Endothelial cell of umbilical vein (primary cell): ENCODE measurements at regions not wholly inside any gene's neighbourhood (a gene's known extent, or its start where the extent isn't known, plus 50 kb on each side); places are given as distances from the start of the nearest gene placed in this dataset.

ENCODE experiments used
- BruUV-seq: library from RNA; stranded (reverse); fragments of 400-500 nt; replicated peaks from 2 replicates; lab custom pipeline; 2021; lab: Mats Ljungman, UMichigan
- CTCF ChIA-PET: fragments of 300-600, 350-600 bp; sonication (Branson Sonifier 250); formaldehyde crosslinking; loops from one replicate; lab custom pipeline; 2021; ENCODE audit warnings: antibody characterized with exemption, inconsistent platforms; lab: Charles Lee
- POLR2A ChIA-PET: fragments of 300-600, 350-600 bp; sonication (Branson Sonifier 250); formaldehyde crosslinking; loops from one replicate; lab custom pipeline; 2021; ENCODE audit warnings: antibody characterized with exemption, inconsistent platforms; lab: Charles Lee
- DNase-seq: peaks from one replicate; pipeline ENCODE4 v3.0.0-alpha.2; 2011; ENCODE audit warnings: low read depth, low spot score
- FAIRE-seq: peaks from 2 replicates; lab custom pipeline; 2011; peaks lifted over from hg19 to GRCh38; lab: Jason Lieb, UNC
- H2AFZ ChIP-seq: 2 replicates; pipeline ENCODE4 v1.6.0; 2012; ENCODE audit warnings: low read depth, low read length, control low read depth, inconsistent platforms
- H3K27ac ChIP-seq: 2 replicates; pipeline ENCODE4 v1.5.1; 2011; ENCODE audit warnings: low read depth, mild to moderate bottlenecking, control low read depth, low read length, moderate library complexity; ENCODE audit not compliant: insufficient read depth
- H3K27me3 ChIP-seq, 2 experiments: 2 replicates each; pipeline versions ENCODE4 v1.6.0 to v1.6.1; 2011; ENCODE audit warnings: low read length in 2 of 2, mixed read lengths in 1 of 2; ENCODE audit not compliant: control insufficient read depth in 2 of 2, insufficient read depth in 2 of 2
- H3K36me3 ChIP-seq, 2 experiments: 2 replicates in 1 of 2; 3 replicates in 1 of 2; pipeline ENCODE4 v1.5.1; 2011; ENCODE audit warnings: low read length in 2 of 2, mild to moderate bottlenecking in 1 of 2, moderate library complexity in 1 of 2; ENCODE audit not compliant: control insufficient read depth in 2 of 2, insufficient read depth in 2 of 2; ENCODE audit errors: extremely low read depth in 1 of 2
- H3K4me1 ChIP-seq: 3 replicates; pipeline ENCODE4 v1.5.1; 2011; ENCODE audit warnings: mild to moderate bottlenecking, low read length; ENCODE audit not compliant: control insufficient read depth, insufficient read depth; ENCODE audit errors: extremely low read depth
- H3K4me2 ChIP-seq: 2 replicates; pipeline ENCODE4 v1.6.1; 2011; ENCODE audit warnings: low read length, control low read depth, mixed read lengths; ENCODE audit not compliant: insufficient read depth
- H3K4me3 ChIP-seq, 3 experiments: fragments of 200-600 bp in 1 of 3; sonication (generic), shearing (Covaris generic) in 1 of 3; replicated peaks in 1 of 3; 2 replicates each; pipeline ENCODE4 v1.5.1; 2011 to 2016; ENCODE audit warnings: control low read depth in 3 of 3, low read length in 3 of 3, mild to moderate bottlenecking in 2 of 3, inconsistent platforms in 1 of 3, low read depth in 1 of 3, moderate library complexity in 1 of 3; ENCODE audit not compliant: insufficient read depth in 1 of 3
- H3K79me2 ChIP-seq: 2 replicates; pipeline ENCODE4 v1.6.0; 2012; ENCODE audit warnings: low read length, inconsistent platforms; ENCODE audit not compliant: control insufficient read depth, insufficient read depth
- H3K9ac ChIP-seq: replicated peaks from 2 replicates; pipeline ENCODE3; 2011; ENCODE audit warnings: low read length, control low read depth; ENCODE audit not compliant: insufficient read depth; ENCODE audit errors: extremely low read depth
- H3K9me1 ChIP-seq: replicated peaks from 3 replicates; pipeline ENCODE4 v1.6.0; 2011; ENCODE audit warnings: mild to moderate bottlenecking, low read length; ENCODE audit not compliant: control insufficient read depth, insufficient read depth; ENCODE audit errors: extremely low read depth
- H3K9me3 ChIP-seq: replicated peaks from 2 replicates; pipeline ENCODE4 v1.5.1; 2012; ENCODE audit warnings: low read length, inconsistent platforms; ENCODE audit not compliant: control insufficient read depth, insufficient read depth
- H4K20me1 ChIP-seq: replicated peaks from 2 replicates; pipeline ENCODE3; 2011; ENCODE audit warnings: mild to moderate bottlenecking, low read length; ENCODE audit not compliant: control insufficient read depth, insufficient read depth; ENCODE audit errors: extremely low read depth
- CTCF ChIP-seq, 2 donors: IDR thresholded peaks; 1 replicate in 1 of 2; 2 replicates in 1 of 2; pipeline ENCODE4 v1.5.1; 2011; ENCODE audit warnings: low read length in 2 of 2, mild to moderate bottlenecking in 2 of 2, moderate library complexity in 2 of 2, control low read depth in 1 of 2, inconsistent platforms in 1 of 2, low read depth in 1 of 2; ENCODE audit not compliant: insufficient read depth in 1 of 2; ENCODE audit errors: extremely low read depth in 1 of 2
- EZH2 ChIP-seq: IDR thresholded peaks from 2 replicates; pipeline ENCODE4 v1.6.1; 2012; ENCODE audit warnings: borderline replicate concordance, low read depth, mild to moderate bottlenecking, moderate library complexity, low read length, inconsistent platforms; ENCODE audit not compliant: severe bottlenecking
- FOS ChIP-seq: IDR thresholded peaks from 2 replicates; pipeline ENCODE4 v1.6.1; 2011; ENCODE audit warnings: mild to moderate bottlenecking, low read length, moderate library complexity, borderline replicate concordance; ENCODE audit not compliant: insufficient read depth
- GATA2 ChIP-seq: IDR thresholded peaks from 2 replicates; pipeline ENCODE4 v1.7.0; 2011; ENCODE audit warnings: low read depth, mild to moderate bottlenecking, moderate library complexity, mixed read lengths, low read length; ENCODE audit not compliant: insufficient read length, insufficient read depth
- JUN ChIP-seq: IDR thresholded peaks from 2 replicates; pipeline ENCODE4 v1.6.1; 2011; ENCODE audit warnings: borderline replicate concordance, low read depth; ENCODE audit not compliant: insufficient read length, insufficient read depth
- MYC ChIP-seq: IDR thresholded peaks from one replicate; pipeline ENCODE4 v1.6.1; 2011; ENCODE audit warnings: mild to moderate bottlenecking, low read depth, low read length
- POLR2A ChIP-seq: IDR thresholded peaks from 2 replicates; pipeline ENCODE4 v1.6.1; 2012; ENCODE audit warnings: low read depth, mild to moderate bottlenecking, control low read depth, low read length
- POLR2AphosphoS5 ChIP-seq: IDR thresholded peaks from 2 replicates; pipeline ENCODE4 v1.6.1; 2012; ENCODE audit warnings: low read depth, mild to moderate bottlenecking, control low read depth, low read length, moderate library complexity; ENCODE audit not compliant: insufficient read depth
- dilution Hi-C: fragments of 300-500 bp; cut with MboI; formaldehyde crosslinking; loops from one replicate; pipeline ENCODE4 v1.15.0; 2019; ENCODE audit warnings: low sequenced_read_pairs; ENCODE audit not compliant: extremely low pct_ligation_motif_present
- intact Hi-C: fragments of 100-400 bp; cut with micrococcal nuclease; formaldehyde crosslinking; loops from one replicate; pipeline ENCODE4 v1.10.0; 2022
- TF ChIP-seq, protein P1 (sequence below): IDR thresholded peaks from 2 replicates; pipeline ENCODE4 v1.6.1; 2011; ENCODE audit not compliant: insufficient read depth, insufficient read length

DNA sequence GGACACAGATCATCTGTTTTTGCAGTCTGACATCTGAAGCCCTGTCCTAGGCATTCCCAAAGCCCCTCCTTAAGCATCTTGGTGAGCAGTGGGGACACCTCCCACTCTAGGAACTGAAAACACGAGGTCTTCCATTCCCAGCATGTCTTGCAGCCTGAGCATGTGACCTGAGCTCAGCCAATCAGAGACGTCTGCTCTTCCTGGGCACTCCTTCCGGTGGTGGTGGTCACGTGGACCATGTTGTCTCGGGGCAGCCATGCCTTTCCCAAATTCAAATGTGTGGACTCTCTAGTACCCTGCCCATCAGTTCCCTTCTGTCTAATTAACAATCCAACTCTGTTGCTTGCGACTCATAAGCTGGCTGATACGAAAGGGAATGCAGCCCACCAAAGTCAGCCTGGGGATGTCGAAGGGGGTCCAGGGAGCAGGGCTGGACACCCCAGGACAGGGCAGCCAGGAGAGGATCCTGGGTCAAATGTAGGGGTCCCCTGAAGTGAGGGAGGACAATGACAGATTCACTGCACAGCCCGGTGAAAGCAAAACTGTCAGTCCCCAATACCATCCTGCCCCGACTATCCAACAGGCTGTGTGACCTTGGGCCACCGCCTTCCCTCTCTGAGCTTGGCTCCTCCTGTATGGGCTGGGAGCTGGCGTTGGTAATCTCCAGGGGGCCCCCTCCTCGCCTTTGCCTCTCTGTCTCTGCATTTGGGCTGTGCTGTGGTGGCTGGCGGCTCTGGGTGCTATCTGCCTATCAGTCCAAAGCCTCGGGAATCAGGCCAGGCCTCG is 57.4 kb upstream of the BAIAP2L1 start:
- POLR2A ChIA-PET: no interaction called here
- BruUV-seq: no TSS peak
- CTCF ChIA-PET: interaction anchor here (1.5 kb wide), 1 partner anchor 12 kb away, joined by 3 read pairs; no protein-coding TSS in a partner anchor
- Histone ChIP-seq H3K4me2 (no peak overlapping the region), H3K27me3 (no peaks in the 10 kb centered on the region), H3K9me1 (no peaks in the 10 kb centered on the region), H3K4me1 (no peaks in the 10 kb centered on the region), H3K9me3 (no peaks in the 10 kb centered on the region), H3K79me2 (no peaks in the 10 kb centered on the region), H3K27ac (no peak overlapping the region), H3K36me3 (no peaks in the 10 kb centered on the region), H4K20me1 (no peaks in the 10 kb centered on the region), H3K4me3 (no peak overlapping the region), H2AFZ (no peak overlapping the region), H3K9ac (no peak overlapping the region)
- dilution Hi-C loops (no loop called here), intact Hi-C loops (no loop called here)
- no peak for FAIRE-seq
- no peak for DNase-seq
- TF ChIP-seq POLR2A: no peak
- TF ChIP-seq POLR2AphosphoS5: no peak
- TF ChIP-seq MYC: no peak
- TF ChIP-seq FOS: no peak
- TF ChIP-seq CTCF (IDR thresholded peaks at IDR 0.05; ENCODE audit: extremely low read depth in 1 of 2, insufficient read depth in 1 of 2, low read depth in 1 of 2, low read length in 2 of 2): no peak
- no peak for TF ChIP-seq GATA2
- TF ChIP-seq, protein P1, sequence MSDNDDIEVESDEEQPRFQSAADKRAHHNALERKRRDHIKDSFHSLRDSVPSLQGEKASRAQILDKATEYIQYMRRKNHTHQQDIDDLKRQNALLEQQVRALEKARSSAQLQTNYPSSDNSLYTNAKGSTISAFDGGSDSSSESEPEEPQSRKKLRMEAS: no peak
- TF ChIP-seq JUN: no peak
- no peak for TF ChIP-seq EZH2
